HL-60/S4 (cell line): ENCODE measurements at regions not wholly inside any gene's neighbourhood (a gene's known extent, or its start where the extent isn't known, plus 50 kb on each side); places are given as distances from the start of the nearest gene placed in this dataset.

Source experiments
- in situ Hi-C: fragments of 300-500 bp; cut with MboI; formaldehyde crosslinking; loops from 2 replicates; pipeline ENCODE4 v1.14.3; 2022; ENCODE audit warnings: low sequenced_read_pairs

- in situ Hi-C loops = loop anchor here (25.0 kb wide), 1 partner anchor 415 kb away; the partner anchor contains the start of gene MTARC2
Measured at GRCh38 chr1:220322570-220322969, 50.3 kb upstream of the RAB3GAP2 start.
